Upper lobe of left lung (tissue), 4 donors: ENCODE measurements at regions not wholly inside any gene's neighbourhood (a gene's known extent, or its start where the extent isn't known, plus 50 kb on each side); places are given as distances from the start of the nearest gene placed in this dataset.

Experiments
- POLR2A ChIP-seq, 4 donors: fragments of 450-650 bp; IDR thresholded peaks; one replicate each; pipeline ENCODE4 v1.5.1; 2016 to 2017; ENCODE audit warnings: antibody characterized with exemption in 4 of 4, mild to moderate bottlenecking in 2 of 4
- POLR2AphosphoS5 ChIP-seq, 2 donors: sonication (generic); formaldehyde crosslinking; IDR thresholded peaks; one replicate each; pipeline ENCODE4 v1.5.1; 2017; ENCODE audit warnings: antibody characterized with exemption in 2 of 2

- TF ChIP-seq POLR2A (IDR thresholded peaks at IDR 0.05) (no peak), POLR2AphosphoS5 (IDR thresholded peaks at IDR 0.05) (no peak)
Measured at GRCh38 chr9:29325894-29326293, 1752.6 kb upstream of the C9orf72 start.
